ENCODE measurements at regions not wholly inside any gene's neighbourhood (a gene's known extent, or its start where the extent isn't known, plus 50 kb on each side); places are given as distances from the start of the nearest gene placed in this dataset.

- DNase-seq (ENCODE audit: insufficient read length, low spot score), result no peak
- TF ChIP-seq POLR2A (IDR thresholded peaks at IDR 0.05; ENCODE audit: low read depth, low read length), result no peak
- FAIRE-seq, result no peak
Observed at GRCh38 chr12:124458992-124459851, 108.2 kb downstream of the NCOR2 start.

GRCh38 chr12:124458220-124458991 is 109.0 kb downstream of the NCOR2 start:
- no peak for TF ChIP-seq POLR2A (IDR thresholded peaks at IDR 0.05; ENCODE audit: low read depth, low read length)
- DNase-seq (ENCODE audit: insufficient read length, low spot score) (no peak), FAIRE-seq (no peak)

- FAIRE-seq (no peak), DNase-seq (ENCODE audit: insufficient read length, low spot score) (no peak)
- TF ChIP-seq POLR2A (IDR thresholded peaks at IDR 0.05; ENCODE audit: low read depth, low read length), result no peak
Observed at GRCh38 chr12:124457287-124458219, 109.9 kb downstream of the NCOR2 start.

- no peak for DNase-seq (ENCODE audit: insufficient read length, low spot score)
- TF ChIP-seq POLR2A (IDR thresholded peaks at IDR 0.05; ENCODE audit: low read depth, low read length), result no peak
- FAIRE-seq, result no peak
Observed at GRCh38 chr12:124456652-124457152, 110.7 kb downstream of the NCOR2 start.

- no peak for DNase-seq (ENCODE audit: insufficient read length, low spot score)
- TF ChIP-seq POLR2A (IDR thresholded peaks at IDR 0.05; ENCODE audit: low read depth, low read length), result no peak
Observed at GRCh38 chr12:124456133-124456651, 111.2 kb downstream of the NCOR2 start.

GRCh38 chr12:124455336-124455735 is 112.1 kb downstream of the NCOR2 start:
- DNase-seq (ENCODE audit: insufficient read length, low spot score) (no peak), FAIRE-seq (no peak)
- TF ChIP-seq POLR2A (IDR thresholded peaks at IDR 0.05; ENCODE audit: low read depth, low read length), result no peak

More at GRCh38 chr12:124456133-124456651, 111.2 kb downstream of the NCOR2 start:
- no peak for FAIRE-seq

- no peak for TF ChIP-seq POLR2A (IDR thresholded peaks at IDR 0.05; ENCODE audit: low read depth, low read length)
- FAIRE-seq (no peak), DNase-seq (ENCODE audit: insufficient read length, low spot score) (no peak)
Observed at GRCh38 chr12:124454735-124455134, 112.7 kb downstream of the NCOR2 start.

GRCh38 chr12:124454352-124454725 is 113.1 kb downstream of the NCOR2 start:
- FAIRE-seq (no peak), DNase-seq (ENCODE audit: insufficient read length, low spot score) (no peak)
- no peak for TF ChIP-seq POLR2A (IDR thresholded peaks at IDR 0.05; ENCODE audit: low read depth, low read length)

GRCh38 chr12:124453419-124454351 is 113.7 kb downstream of the NCOR2 start:
- FAIRE-seq (peak; percentile 41), DNase-seq (ENCODE audit: insufficient read length, low spot score) (peak; percentile 97)
- peak; percentile 6; the same call in 1 of the 2 replicates for TF ChIP-seq POLR2A (IDR thresholded peaks at IDR 0.05; ENCODE audit: low read depth, low read length)

- no peak for FAIRE-seq
- no peak for TF ChIP-seq POLR2A (IDR thresholded peaks at IDR 0.05; ENCODE audit: low read depth, low read length)
- DNase-seq (ENCODE audit: insufficient read length, low spot score), result no peak
Observed at GRCh38 chr12:124452576-124453331, 114.7 kb downstream of the NCOR2 start.

GRCh38 chr12:124451637-124452243 is 115.7 kb downstream of the NCOR2 start:
- FAIRE-seq (no peak), DNase-seq (ENCODE audit: insufficient read length, low spot score) (no peak)
- no peak for TF ChIP-seq POLR2A (IDR thresholded peaks at IDR 0.05; ENCODE audit: low read depth, low read length)
